ENCODE measurements at regions not wholly inside any gene's neighbourhood (a gene's known extent, or its start where the extent isn't known, plus 50 kb on each side); places are given as distances from the start of the nearest gene placed in this dataset.
"Not testable (repeated sequence)": the region's sequence is repeated elsewhere in the genome, so short reads cannot be mapped to it uniquely, and the experiment has no call there.

DNA sequence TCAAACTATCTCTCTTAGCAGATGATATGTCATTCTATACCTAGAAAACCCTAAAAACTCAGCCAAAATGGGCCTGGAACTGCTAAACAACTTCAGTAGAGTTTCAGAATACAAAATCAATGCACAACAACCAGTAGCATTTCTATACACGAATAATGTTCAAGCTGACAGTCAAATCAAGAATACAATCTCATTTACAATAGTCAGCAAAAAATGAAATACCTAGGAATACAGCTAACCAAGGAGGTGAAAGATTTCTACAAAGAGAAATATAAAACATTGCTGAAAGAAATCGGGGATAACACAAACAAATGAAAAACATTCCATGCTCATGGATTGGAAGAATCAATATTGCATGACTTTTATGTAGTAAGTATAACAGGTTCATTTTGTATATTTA lies 804.8 kb downstream of the SLITRK1 start:
- H3K4me1 ChIP-seq (replicated peaks in 1 of 2): no peaks in the 10 kb centered on the region
- intact Hi-C loops (cut with DNase I): no loop called here
- no peak overlapping the region for H3K27ac ChIP-seq
- H3K4me3 ChIP-seq: no peak overlapping the region
- WGBS, 4 donors: 54 to 76% (median 62%) methylated on average over 2 of the region's 2 CpGs
- H3K9me3 ChIP-seq (replicated peaks in 1 of 3): no peaks in the 10 kb centered on the region
- TF ChIP-seq POLR2A (IDR thresholded peaks at IDR 0.05): no peak
- TF ChIP-seq, protein P1, sequence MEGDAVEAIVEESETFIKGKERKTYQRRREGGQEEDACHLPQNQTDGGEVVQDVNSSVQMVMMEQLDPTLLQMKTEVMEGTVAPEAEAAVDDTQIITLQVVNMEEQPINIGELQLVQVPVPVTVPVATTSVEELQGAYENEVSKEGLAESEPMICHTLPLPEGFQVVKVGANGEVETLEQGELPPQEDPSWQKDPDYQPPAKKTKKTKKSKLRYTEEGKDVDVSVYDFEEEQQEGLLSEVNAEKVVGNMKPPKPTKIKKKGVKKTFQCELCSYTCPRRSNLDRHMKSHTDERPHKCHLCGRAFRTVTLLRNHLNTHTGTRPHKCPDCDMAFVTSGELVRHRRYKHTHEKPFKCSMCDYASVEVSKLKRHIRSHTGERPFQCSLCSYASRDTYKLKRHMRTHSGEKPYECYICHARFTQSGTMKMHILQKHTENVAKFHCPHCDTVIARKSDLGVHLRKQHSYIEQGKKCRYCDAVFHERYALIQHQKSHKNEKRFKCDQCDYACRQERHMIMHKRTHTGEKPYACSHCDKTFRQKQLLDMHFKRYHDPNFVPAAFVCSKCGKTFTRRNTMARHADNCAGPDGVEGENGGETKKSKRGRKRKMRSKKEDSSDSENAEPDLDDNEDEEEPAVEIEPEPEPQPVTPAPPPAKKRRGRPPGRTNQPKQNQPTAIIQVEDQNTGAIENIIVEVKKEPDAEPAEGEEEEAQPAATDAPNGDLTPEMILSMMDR (IDR thresholded peaks at IDR 0.05): no peak
- no peaks in the 10 kb centered on the region for H3K27me3 ChIP-seq
- DNase-seq: no peak
- H3K36me3 ChIP-seq (replicated peaks in 1 of 2): no peaks in the 10 kb centered on the region

DNA sequence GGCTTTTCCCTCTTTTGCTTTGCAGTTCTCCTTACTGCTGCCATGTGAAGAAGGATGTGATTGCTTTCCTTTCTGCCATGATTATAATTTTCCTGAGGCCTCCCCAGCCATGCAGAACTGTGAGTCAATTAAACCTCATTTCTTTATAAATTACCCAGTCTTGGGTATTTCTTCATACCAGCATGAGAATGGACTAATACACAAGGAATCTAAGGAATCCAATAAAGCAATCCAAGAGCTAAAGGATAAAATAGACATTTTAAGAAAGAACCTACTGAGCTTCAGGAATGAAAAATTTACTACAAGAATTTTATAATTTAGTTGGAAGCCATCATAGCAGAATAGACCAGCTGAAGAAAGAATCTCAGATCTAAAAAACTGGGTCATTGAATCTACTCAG lies 808.3 kb downstream of the SLITRK1 start:
- H3K4me1 ChIP-seq (replicated peaks in 1 of 2); intact Hi-C loops (cut with DNase I); H3K36me3 ChIP-seq (replicated peaks in 1 of 2); H3K27ac ChIP-seq; H3K4me3 ChIP-seq; H3K27me3 ChIP-seq; DNase-seq; H3K9me3 ChIP-seq (replicated peaks in 1 of 3): not testable (repeated sequence)

DNA sequence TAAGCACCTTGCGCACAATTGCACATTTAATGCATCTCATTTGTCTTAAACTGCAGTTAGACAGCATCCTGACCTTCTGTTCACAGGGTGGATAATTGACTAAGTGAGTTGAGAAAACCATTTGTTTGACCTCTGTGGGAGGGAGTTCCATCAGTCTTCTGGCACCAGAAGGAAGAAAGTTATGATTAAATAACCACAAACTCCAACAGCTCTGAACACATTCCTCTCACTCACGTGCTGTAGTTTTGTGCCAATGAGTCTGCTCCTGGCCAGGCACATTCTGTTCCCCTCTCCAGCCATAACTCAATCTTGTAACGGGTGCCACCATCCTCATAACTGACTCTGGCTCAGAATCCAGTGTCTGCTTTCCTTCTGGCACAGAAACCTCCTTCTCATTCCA lies 817.2 kb downstream of the SLITRK1 start:
- no peaks in the 10 kb centered on the region for H3K4me1 ChIP-seq (replicated peaks in 1 of 2)
- no peak overlapping the region for H3K27ac ChIP-seq
- peak in 6 of 7 donors; percentile 10 to 65 (median 22) for DNase-seq
- no peak for TF ChIP-seq POLR2A (IDR thresholded peaks at IDR 0.05)
- intact Hi-C loops (cut with DNase I): no loop called here
- H3K27me3 ChIP-seq: no peaks in the 10 kb centered on the region
- peaks cover 0 to 3% (median 0%) of the 10 kb centered on the region in 3 donors for H3K9me3 ChIP-seq (replicated peaks in 1 of 3)
- 43 to 52% (median 48%) methylated on average over 3 of the region's 3 CpGs for WGBS, 4 donors
- H3K4me3 ChIP-seq: no peak overlapping the region
- no peaks in the 10 kb centered on the region for H3K36me3 ChIP-seq (replicated peaks in 1 of 2)

DNA sequence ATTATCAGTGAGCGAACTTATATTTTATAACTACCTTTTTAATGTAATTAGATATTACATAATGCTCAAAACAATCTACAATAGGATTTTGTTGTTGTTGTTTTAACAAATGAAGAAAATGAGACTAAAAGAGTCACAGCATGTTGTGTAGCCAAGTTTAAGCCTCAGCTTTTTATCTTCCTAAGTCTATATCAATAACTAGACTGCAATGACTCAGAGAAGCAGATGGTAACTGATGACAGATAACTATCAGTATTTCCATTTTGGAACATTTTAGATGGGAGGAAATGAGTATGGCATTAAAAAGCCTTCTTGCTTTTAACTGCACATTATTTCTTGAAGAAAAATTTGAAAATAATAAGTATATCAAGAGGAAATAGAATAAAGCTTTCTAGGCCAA lies 825.2 kb downstream of the SLITRK1 start:
- Histone ChIP-seq H3K36me3 (replicated peaks in 1 of 2) (no peaks in the 10 kb centered on the region), H3K9me3 (replicated peaks in 1 of 3) (no peaks in the 10 kb centered on the region), H3K27me3 (no peaks in the 10 kb centered on the region), H3K4me3 (no peak overlapping the region), H3K4me1 (replicated peaks in 1 of 2) (no peaks in the 10 kb centered on the region), H3K27ac (no peak overlapping the region)
- intact Hi-C loops (cut with DNase I): no loop called here
- 71 to 90% (median 86%) methylated on average over 1 of the region's 1 CpG for WGBS, 4 donors
- DNase-seq: no peak
- TF ChIP-seq POLR2A (IDR thresholded peaks at IDR 0.05): no peak
- TF ChIP-seq, protein P1 (IDR thresholded peaks at IDR 0.05): no peak

DNA sequence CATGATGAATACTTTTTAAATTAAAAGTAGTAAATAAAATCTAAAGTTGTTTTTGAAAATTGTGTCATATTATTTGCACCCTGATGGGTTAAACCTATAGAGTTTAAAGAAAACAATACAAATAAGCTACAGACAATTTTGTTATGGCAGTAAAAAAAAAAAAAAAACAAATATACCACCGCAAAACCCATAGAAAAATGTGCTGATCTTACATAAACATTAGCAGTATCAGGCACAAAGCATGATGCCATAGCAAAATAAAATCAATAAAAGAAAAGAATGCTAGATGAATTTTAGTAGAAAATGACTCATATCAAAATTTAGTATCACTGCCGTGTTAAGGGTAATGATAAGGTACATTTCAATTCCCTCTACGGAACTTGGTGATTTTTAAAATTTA lies 826.0 kb downstream of the SLITRK1 start:
- no peaks in the 10 kb centered on the region for H3K9me3 ChIP-seq (replicated peaks in 1 of 3)
- H3K36me3 ChIP-seq (replicated peaks in 1 of 2): no peaks in the 10 kb centered on the region
- H3K27me3 ChIP-seq: no peaks in the 10 kb centered on the region
- no peak for DNase-seq
- no peaks in the 10 kb centered on the region for H3K4me1 ChIP-seq (replicated peaks in 1 of 2)
- H3K4me3 ChIP-seq: no peak overlapping the region
- TF ChIP-seq, protein P1 (IDR thresholded peaks at IDR 0.05): no peak
- TF ChIP-seq POLR2A (IDR thresholded peaks at IDR 0.05): no peak
- WGBS, 4 donors: 84 to 92% (median 86%) methylated on average over 3 of the region's 3 CpGs
- intact Hi-C loops (cut with DNase I): no loop called here
- no peak overlapping the region for H3K27ac ChIP-seq
